GM19395 (cell line): ENCODE measurements at regions not wholly inside any gene's neighbourhood (a gene's known extent, or its start where the extent isn't known, plus 50 kb on each side); places are given as distances from the start of the nearest gene placed in this dataset.

Experiments
- ATAC-seq: cut with Tn5 transposase; IDR thresholded peaks from one replicate; pipeline ENCODE4 v1.9.1; 2021; ENCODE audit warnings: mild to moderate bottlenecking, moderate library complexity; ENCODE audit not compliant: unreplicated experiment

DNA sequence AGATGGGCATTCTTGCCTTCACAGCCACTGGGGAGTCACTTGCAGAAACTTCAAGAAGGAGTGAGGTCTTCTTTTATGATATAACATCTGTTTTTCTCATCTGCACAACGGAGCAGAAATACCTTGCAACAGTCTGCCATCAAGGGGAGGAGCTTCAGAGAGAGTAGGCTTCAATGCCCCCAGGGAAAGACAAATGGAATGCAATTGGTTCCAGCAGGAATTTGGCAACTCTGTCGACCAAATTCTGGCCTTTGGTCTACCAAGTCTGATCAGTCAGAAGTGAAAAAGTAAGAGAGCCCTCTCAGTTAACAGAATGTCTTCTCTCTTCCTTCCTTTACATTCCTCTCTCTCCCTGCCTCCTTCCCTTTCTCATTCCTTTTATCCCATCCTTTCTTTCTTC lies 229.3 kb downstream of the IDS start:
- ATAC-seq = no peak

DNA sequence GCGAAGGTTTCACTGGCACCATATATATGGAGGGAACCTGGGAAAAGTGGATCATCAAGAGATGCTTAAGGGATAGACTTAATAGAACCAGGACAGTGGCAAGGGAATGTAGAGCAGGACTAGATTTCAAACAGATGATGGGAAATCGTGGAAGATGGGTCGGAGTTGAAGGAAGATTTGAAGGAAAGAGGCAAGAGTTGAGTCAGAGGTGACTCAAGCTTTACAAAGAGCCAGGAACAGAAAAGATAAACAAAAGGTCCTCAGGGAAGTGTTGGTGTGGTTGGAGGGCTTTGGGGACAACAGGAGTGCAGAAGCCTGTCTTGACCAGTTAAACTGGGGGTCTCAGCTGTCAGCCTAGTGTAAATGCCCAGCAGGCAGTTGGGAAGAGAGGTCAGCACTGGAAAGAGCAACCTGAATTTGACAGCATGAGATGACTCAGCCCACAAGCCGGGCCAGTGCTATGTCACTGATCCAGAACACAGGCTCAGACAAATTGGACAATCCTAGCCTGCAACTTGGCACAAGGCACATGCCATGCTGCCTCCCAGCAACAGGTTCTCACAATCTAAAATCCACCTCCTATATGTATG lies 230.5 kb downstream of the IDS start:
- no peak for ATAC-seq

DNA sequence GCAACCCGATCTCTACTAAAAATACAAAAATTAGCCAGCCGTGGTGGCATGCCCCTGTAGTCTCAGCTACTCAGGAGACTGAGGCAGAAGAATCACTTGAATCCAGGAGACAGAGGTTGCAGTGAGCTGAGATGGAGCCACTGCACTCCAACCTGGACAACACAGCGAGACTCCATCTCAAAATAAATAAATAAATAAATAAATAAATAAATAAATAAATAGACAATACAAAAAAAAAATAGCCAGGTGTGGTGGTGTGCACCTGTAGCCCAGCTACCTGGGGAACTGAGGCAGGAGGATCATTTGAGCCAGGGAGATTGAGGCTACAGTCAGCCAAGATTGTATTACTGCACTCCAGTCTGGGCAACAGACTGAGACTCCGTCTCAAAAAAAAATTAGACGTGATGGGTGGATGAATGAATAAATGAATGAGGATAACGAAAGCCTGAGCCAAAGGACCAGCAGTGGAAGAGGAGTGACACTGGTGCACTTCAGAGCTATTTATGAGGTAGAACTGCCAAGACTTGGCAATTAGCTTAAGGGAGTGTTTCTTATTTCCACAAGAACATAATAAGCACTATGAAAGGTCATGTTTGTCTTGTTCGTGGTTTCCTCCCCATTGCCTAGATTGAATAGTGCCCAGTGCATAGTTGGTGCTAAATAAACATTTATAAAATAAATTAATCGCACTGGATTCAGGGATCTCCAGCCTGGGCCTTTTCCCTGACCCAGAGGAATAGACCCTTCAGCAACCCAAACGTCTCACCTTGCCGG lies 232.2 kb downstream of the IDS start:
- no peak for ATAC-seq

DNA sequence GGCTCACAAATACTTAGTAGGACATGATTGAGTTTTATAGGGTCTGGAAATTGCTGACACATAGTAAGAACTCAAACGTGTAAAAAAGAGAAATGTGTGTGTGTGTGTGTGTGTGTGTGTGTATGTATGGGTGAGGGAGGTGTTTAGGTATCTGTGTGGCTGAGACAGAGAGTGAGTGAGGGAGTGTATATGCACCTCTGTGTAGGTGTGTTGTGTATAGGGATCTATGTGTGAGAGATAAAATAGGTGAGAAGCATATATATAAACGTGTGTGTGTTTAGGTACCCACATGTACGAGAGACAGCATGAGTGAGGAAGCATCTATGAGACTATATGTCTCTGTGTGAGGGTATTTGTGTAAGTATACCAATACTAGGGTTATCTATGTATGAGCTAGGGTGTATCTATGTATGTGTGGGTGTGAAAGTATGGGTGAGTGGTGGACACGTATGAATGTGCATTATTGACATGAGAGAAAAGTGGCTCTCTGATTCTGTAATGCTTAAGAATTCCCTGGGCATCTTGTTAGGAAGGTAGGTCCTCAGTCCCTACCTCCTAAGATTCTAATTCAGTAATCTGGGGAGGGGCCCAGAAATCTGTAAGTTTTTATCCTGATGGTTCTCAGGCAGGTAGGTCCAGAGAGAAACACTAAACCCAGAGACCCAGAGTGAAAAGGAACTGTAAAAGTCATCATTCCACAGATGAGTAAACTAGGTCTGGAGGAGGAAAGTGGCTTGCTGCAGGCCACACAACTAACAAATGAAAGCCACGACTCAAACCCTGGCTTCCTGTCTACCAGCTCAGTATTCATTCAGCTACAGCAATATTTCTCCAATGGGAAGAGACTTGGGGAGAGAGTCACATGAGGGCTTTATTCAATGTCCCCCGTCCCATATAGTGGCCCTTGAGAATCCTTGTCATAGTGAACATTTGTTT lies 237.0 kb downstream of the IDS start:
- peak; percentile 58 for ATAC-seq

DNA sequence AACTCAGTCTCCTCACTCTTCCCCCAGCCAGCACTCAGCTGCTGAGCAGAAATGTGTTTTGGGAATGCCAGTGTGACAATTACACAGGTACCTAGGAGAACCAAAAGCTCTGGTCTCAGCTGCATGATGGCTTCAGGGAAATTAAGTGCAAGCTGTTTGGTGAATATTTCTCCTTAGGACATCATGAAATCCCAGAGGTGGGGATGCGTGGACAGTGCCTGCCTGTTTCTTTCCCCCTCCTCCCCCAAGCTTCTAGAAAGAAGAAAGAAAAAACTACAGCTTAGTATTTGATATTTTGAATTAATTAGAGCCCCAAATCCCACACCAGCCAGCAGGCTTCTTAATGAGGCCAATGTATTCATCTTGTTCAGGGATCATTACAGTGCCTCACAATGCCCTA lies 243.0 kb downstream of the IDS start:
- no peak for ATAC-seq

DNA sequence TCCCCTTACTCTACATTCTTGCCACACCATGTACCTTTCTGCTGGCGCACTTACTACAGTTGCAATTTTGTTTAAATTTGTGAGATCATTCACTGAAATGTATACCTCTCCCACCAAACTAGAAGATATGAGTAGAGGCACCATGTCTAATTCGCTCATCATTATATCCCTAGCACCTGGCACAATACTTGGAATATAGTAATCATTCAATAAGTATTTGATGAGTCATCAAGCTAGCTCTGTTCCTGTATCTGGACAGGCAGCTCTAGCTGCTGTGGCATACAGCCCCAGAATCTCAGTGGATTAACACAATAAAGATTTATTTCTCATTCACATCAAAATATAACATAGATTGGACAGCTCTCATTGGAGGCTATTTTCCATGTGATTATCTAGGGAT lies 245.9 kb downstream of the IDS start:
- ATAC-seq = no peak

DNA sequence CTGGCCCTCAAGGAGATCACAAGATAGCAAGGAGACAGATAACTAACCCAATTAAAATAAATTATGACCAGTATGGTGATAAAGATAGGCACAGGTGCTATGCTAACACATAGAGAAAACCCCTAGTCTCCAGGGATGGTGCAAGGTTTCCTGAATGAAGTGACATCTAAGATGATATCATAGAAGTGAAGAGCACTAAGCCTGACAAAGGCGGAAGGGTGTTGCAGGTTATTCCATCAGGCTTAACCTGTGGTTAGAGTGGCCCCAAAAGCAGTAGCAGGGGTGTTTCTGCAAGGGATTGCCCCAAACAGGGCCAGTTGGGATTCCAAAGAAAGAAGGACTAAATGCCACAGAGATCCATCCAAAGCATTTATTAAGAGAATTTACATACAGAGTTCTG lies 249.2 kb downstream of the IDS start:
- no peak for ATAC-seq

DNA sequence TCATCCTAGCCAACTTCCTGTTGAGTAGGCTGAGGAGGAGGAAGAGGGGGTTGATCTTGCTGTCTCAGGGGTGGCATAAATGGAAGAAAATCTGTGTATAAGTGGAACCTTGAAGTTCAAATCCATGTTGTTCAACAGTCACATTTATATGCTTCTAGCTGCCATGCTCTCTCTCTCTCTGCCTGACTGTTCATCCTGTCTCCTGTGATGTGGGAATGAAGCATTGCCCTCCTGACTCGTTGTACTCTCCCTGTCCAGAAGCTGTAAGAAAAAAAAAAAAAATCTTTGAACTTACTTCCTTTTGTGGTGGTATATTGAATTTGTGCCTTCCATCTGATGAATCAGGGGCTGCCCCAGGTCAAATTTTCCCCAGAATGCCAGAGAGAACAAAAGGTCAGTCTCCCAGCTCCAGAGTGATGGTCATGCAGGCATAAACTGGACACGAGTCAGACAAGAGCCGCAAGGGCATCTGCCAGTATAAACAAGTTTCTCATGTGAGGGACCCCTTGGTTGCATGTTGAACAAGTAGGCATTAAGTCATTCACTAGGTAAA lies 257.0 kb downstream of the IDS start:
- no peak for ATAC-seq

DNA sequence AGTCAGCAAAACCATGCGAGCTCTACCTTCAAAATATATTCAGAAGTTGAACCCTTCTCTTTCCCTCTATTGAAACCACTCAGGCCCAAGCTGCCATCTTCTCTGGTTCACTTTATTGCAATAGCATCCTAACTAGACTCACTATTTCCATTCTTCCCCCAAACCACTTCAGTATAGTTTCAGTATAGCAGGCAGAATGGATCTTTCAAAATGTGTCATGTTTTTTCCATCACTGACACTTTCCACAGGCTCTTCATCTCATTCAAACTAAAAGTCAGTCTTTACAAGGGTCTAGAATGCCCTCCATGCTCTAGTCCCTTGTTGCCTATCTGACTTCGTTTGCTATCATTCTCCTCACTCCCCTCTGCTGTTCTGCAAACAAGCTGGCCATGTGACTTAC lies 274.4 kb downstream of the IDS start:
- ATAC-seq = no peak

DNA sequence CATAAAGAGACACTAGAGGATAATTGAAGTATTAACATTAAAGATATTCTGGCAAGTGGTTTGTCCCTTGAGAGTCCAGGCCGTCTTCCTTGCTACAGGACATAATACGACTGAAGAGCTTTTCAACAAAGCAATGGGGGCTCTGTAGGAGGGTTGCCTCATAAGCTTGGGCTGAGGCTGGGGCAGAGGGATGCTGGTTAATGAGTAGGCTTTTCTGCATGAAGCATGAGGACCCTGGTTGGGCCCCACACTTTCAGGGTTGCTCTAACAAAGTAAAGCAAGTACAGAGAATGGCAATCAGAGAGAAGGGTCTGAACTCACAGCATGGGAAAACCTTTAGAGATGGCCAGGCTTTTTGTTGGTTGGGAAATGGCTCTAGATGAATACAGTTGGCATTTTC lies 281.3 kb downstream of the IDS start:
- ATAC-seq = no peak

DNA sequence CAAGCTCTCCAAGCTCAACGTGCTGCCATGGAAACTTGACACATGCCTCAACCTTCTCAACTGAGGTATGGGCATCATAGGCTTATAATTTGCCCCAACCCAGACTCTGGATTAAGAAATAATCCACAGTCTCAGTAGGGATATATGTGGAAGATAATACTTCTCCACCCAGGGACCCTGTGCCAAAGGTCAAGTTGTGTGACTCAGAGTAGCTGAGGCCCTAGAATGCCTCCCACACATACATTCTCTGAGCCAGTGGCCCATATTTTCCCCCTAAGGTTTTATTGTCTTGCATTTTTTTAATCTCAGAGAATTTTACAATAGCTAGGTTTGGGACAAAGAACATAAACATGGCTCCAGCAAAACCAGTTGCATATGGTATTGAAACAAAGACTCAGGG lies 283.1 kb downstream of the IDS start:
- ATAC-seq = no peak

DNA sequence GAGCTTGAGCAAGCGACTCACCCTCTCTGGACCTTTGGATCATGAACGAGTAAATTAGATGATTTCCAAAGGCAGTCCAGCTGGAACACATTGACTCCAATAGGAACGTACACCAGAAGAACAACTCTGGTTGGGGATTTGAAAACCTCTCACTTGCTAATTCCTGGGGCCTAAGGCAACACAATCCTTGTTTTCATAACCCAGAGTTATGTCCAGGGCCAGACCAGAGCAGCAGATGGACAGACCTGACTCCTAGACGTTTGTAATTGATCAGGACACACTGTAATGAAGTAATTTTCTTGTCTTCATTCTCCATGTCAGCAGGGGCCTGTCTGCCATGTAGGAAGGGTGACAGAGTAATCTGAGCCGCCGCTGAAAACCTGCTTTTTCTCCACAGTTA lies 283.9 kb downstream of the IDS start:
- ATAC-seq = no peak

DNA sequence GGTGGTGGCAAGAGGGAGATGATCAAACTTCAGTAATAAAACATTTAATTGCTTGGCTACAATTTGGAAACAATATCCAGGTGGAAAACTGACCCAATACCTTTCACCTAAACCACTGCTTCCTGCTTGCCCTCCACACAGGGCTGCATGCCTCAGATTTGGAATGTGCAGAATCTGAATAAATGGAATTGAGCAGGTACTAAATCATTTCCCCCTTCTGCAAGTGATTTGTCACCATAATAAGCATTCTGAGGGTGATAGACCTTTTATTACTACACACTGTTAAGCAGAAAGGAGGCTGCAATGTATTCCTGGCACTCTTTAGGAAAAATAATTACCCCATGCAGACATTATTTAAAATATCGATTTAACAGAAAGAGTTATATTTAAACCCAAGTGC lies 291.8 kb downstream of the IDS start:
- no peak for ATAC-seq

DNA sequence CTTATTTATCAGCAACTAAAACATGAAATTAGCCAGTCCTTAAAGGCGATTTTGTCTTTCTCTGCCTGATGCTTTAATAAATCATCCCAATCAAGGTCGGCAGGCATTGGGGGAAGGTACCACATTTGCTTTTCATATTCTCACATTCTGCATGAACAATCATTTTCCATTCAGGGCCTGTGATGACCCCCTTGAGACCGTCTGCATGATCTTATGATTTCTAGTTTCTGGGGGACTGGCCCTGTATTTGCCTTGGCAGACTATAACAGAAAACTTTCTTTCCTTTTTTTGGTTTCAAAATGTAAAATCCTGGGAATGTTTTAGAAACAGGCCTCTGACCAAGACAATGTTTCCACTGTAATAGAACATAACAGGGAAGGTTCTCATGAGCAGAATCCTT lies 296.8 kb downstream of the IDS start:
- ATAC-seq = no peak

DNA sequence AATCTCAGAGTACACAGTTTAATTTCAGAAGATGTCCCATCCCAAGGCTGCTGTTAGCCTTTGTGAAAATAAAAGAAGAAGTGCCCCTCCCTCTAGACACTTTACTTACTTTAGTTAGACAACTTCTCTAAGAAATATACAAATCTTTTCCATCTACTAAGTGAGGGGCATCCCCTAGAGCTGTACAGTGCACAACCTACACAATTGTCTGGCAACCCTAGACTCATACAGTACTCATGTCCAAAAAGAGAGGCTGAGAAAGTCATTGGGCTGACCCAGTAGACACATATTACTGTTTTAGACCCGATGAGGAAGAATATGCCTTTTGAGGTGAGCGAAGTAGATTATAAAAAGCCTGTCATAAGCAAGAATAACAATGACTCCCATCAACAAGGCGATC lies 297.6 kb downstream of the IDS start:
- no peak for ATAC-seq

DNA sequence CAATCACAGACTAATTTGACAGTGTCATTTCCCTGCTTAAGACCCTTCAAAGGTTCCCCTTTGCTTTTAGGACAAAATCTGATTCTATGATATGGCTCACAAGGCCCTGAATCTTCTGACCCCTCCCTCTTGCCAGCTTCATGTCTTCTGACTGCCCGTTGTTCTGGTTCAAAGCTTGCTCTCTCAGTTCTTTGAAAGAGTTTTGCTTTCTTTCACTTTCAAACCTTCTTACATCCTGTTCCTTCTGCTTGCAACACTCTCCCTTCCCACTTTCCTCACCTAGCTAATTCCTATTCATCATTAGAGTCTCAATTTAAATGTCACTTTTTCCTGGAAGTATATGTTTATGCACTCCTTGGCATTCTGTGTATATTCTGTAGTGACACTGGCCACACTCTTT lies 299.2 kb downstream of the IDS start:
- ATAC-seq = peak; percentile 67

DNA sequence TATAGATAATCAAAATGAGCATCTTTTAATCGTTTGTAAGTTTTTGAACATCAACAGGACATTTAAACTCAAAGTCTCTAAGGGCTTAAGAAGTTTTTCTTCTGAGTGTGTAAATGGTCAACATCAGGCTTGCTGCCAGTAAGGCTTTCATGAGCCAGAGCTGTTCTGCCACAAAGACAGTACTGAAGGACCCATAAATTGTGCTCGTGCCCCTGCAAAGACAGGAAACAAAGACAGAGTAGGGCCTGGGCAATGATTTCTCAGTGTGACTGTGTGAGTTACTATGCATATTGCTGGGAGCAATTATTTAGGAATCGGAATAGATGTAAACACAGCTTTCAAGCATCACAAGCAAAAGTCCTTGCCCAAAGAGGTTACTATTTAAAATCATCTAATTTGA lies 300.0 kb downstream of the IDS start:
- ATAC-seq = no peak

DNA sequence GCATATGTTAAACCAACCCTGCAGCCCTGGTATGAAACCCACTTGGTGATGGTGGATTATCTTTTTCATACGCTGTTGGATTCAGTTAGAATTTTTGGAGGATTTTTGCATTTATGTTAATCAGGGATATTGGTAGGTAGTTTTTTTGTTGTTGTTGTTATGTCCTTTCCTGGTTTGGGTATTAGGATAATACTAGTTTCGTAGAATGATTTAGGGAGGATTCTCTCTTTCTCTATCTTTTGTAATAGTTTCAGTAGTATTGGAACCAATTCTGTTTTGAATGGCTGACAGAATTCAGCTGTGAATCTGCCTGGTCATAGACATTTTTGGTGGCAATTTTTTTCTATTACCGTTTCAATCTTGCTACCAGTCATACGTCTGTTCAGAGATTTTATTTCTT lies 305.4 kb downstream of the IDS start:
- no peak for ATAC-seq

DNA sequence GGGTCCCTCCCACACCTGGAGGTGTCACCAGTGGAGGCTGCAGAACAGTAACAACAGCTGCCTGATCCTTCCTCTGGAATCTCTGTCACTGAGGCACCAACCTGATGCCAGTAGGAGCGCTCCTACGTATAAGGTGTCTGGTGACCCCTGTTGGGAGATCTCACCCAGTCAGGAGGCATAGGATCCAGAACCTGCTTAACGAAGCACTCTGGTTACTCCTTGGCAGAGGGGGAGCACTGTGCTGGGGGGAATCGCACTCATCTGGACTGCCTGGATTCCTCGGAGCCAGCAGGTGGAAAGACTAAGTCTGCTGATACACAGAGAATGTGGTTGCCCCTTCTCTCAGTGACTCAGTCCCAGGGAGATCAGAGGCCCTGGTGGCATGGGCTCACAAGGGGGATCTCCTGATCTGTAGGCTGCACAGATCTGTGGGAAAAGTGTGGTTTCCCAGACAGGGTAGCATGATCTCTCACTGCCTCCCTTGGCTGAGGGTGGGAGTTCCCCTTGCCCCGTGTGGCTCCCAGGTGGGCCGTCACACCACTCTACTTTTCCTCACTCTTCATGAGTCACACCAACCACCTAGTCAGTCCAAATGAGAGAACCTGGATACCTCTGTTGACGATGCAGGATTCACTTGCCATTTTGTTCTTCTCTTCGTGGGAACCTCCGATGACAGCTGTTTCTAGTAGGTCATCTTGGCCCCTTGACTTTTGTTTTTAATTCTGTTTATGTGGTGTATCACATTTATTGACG lies 305.9 kb downstream of the IDS start:
- peak; percentile 70 for ATAC-seq

DNA sequence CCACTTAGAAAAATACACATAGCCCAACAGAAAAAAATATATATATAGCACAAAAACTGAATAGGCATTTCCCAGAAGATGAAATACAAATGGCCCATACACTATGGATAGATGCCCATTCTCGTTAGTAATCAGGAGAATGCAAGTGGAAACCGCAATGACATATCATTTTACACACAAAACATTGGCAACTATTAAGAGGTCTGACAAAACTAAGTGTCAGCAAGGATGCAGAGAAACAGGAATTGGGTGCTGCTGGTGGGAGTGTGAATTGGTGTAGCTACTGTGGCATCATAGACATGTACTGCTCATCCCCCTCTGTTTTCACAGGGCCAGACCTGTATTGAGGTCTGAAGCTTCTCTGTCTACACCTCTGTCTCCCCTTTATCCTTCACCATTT lies 320.0 kb downstream of the IDS start:
- ATAC-seq = no peak
